Neural cell (in vitro differentiated cells): ENCODE measurements at regions not wholly inside any gene's neighbourhood (a gene's known extent, or its start where the extent isn't known, plus 50 kb on each side); places are given as distances from the start of the nearest gene placed in this dataset.

Experiments used
- H2AFZ ChIP-seq: fragments of 200-600, 300-800 bp; sonication (generic), shearing (Covaris generic); 2 replicates; pipeline ENCODE4 v1.6.0; 2014; ENCODE audit warnings: low read depth, mild to moderate bottlenecking, antibody characterized with exemption, low read length, moderate library complexity
- H3F3A ChIP-seq: fragments of 200-600 bp; shearing (Covaris generic); 2 replicates; pipeline ENCODE4 v1.6.1; 2016; ENCODE audit warnings: mild to moderate bottlenecking, moderate library complexity, mixed read lengths, antibody characterized with exemption, low read length; ENCODE audit not compliant: insufficient read depth, poor library complexity, severe bottlenecking
- H3K27ac ChIP-seq: fragments of 200-600, 300-800 bp; sonication (generic), shearing (Covaris generic); 2 replicates; pipeline ENCODE4 v1.5.1; 2014; ENCODE audit warnings: mild to moderate bottlenecking, low read length, moderate library complexity
- H3K27me3 ChIP-seq: fragments of 300-800, 200-600 bp; sonication (generic), shearing (Covaris generic); 2 replicates; pipeline ENCODE4 v1.6.0; 2014; ENCODE audit warnings: mild to moderate bottlenecking, low read depth, low read length, moderate library complexity; ENCODE audit not compliant: insufficient read depth
- H3K36me3 ChIP-seq: fragments of 300-800, 200-600 bp; sonication (generic), shearing (Covaris generic); 2 replicates; pipeline ENCODE4 v1.5.1; 2014; ENCODE audit warnings: mild to moderate bottlenecking, antibody characterized with exemption, low read length, moderate library complexity; ENCODE audit not compliant: insufficient read depth
- H3K4me2 ChIP-seq: fragments of 300-800, 200-600 bp; sonication (generic), shearing (Covaris generic); 2 replicates; pipeline ENCODE4 v1.6.0; 2014; ENCODE audit warnings: mild to moderate bottlenecking, low read length
- H3K4me3 ChIP-seq: fragments of 300-800, 200-600 bp; sonication (generic), shearing (Covaris generic); 2 replicates; pipeline ENCODE4 v1.5.1; 2014; ENCODE audit warnings: mild to moderate bottlenecking, low read length, moderate library complexity
- H3K79me2 ChIP-seq: fragments of 200-600 bp; shearing (Covaris generic); replicated peaks from 2 replicates; pipeline ENCODE4 v1.6.0; 2014; ENCODE audit warnings: mild to moderate bottlenecking, low read length, moderate library complexity; ENCODE audit not compliant: insufficient read depth
- H3K9ac ChIP-seq: fragments of 300-800, 200-600 bp; sonication (generic), shearing (Covaris generic); 2 replicates; pipeline ENCODE4 v1.6.1; 2016; ENCODE audit warnings: mild to moderate bottlenecking, low read length, mixed read lengths
- H3K9me2 ChIP-seq: fragments of 200-600 bp; shearing (Covaris generic); 2 replicates; pipeline ENCODE4 v1.6.1; 2016; ENCODE audit warnings: mild to moderate bottlenecking, low read length, mixed read lengths; ENCODE audit not compliant: insufficient read depth
- H3K9me3 ChIP-seq: fragments of 200-600, 300-800 bp; sonication (generic), shearing (Covaris generic); 2 replicates; pipeline ENCODE4 v1.6.1; 2016; ENCODE audit warnings: mild to moderate bottlenecking, mixed run types, low read length, moderate library complexity, mixed read lengths
- H4K20me1 ChIP-seq: fragments of 200-600 bp; shearing (Covaris generic); 2 replicates; pipeline ENCODE4 v1.6.1; 2016; ENCODE audit warnings: mild to moderate bottlenecking, mixed run types; ENCODE audit not compliant: insufficient read depth
- CTCF ChIP-seq: fragments of 450-650 bp; IDR thresholded peaks from 2 replicates; pipeline ENCODE4 v1.5.1; 2014; ENCODE audit warnings: antibody characterized with exemption, mild to moderate bottlenecking, moderate library complexity; ENCODE audit not compliant: poor library complexity, severe bottlenecking
- EP300 ChIP-seq: fragments of 450-650 bp; conservative IDR thresholded peaks from 2 replicates; pipeline ENCODE4 v1.6.1; 2014; ENCODE audit warnings: antibody characterized with exemption, mild to moderate bottlenecking, moderate library complexity; ENCODE audit not compliant: poor library complexity, severe bottlenecking
- EZH2 ChIP-seq: fragments of 200-600, 300-800 bp; shearing (Covaris generic), sonication (generic); IDR thresholded peaks from 2 replicates; pipeline ENCODE4 v1.6.1; 2014; ENCODE audit warnings: antibody characterized with exemption, low read length, borderline replicate concordance, mild to moderate bottlenecking; ENCODE audit not compliant: insufficient read depth, poor library complexity, severe bottlenecking
- MXI1 ChIP-seq: fragments of 450-650 bp; conservative IDR thresholded peaks from 2 replicates; pipeline ENCODE4 v1.6.1; 2014; ENCODE audit warnings: antibody characterized with exemption, mild to moderate bottlenecking; ENCODE audit not compliant: poor library complexity, severe bottlenecking
- POLR2AphosphoS5 ChIP-seq: IDR thresholded peaks from 2 replicates; pipeline ENCODE4 v1.6.1; 2012
- RAD21 ChIP-seq: fragments of 450-650 bp; conservative IDR thresholded peaks from 2 replicates; pipeline ENCODE4 v1.6.1; 2014; ENCODE audit warnings: antibody characterized with exemption, mild to moderate bottlenecking, moderate library complexity
- REST ChIP-seq: IDR thresholded peaks from 2 replicates; pipeline ENCODE4 v1.6.1; 2012; ENCODE audit warnings: borderline replicate concordance
- SMC3 ChIP-seq: fragments of 450-650 bp; conservative IDR thresholded peaks from 2 replicates; pipeline ENCODE4 v1.6.1; 2014; ENCODE audit warnings: antibody characterized with exemption, mild to moderate bottlenecking, moderate library complexity; ENCODE audit not compliant: poor library complexity
- TAF1 ChIP-seq: IDR thresholded peaks from 2 replicates; pipeline ENCODE4 v1.6.1; 2012; ENCODE audit warnings: low read depth

- no peaks in the 10 kb centered on the region for H3K36me3 ChIP-seq
- no peak overlapping the region for H2AFZ ChIP-seq
- TF ChIP-seq POLR2AphosphoS5 (no peak), CTCF (no peak), MXI1 (no peak), RAD21 (no peak), TAF1 (no peak), EP300 (no peak), REST (no peak), SMC3 (no peak), EZH2 (no peak)
- H3F3A ChIP-seq, result no peaks in the 10 kb centered on the region
- H3K27ac ChIP-seq, result no peak overlapping the region
- H3K9me2 ChIP-seq, result no peaks in the 10 kb centered on the region
- H3K27me3 ChIP-seq, result no peaks in the 10 kb centered on the region
- no peaks in the 10 kb centered on the region for H3K79me2 ChIP-seq
- H3K9me3 ChIP-seq, result no peaks in the 10 kb centered on the region
- no peak overlapping the region for H3K4me3 ChIP-seq
- no peak overlapping the region for H3K4me2 ChIP-seq
- H4K20me1 ChIP-seq, result no peaks in the 10 kb centered on the region
- no peak overlapping the region for H3K9ac ChIP-seq
Observed at GRCh38 chr20:47878601-47879027, 93.3 kb upstream of the SULF2 start.

GRCh38 chr20:47876311-47877088 is 91.2 kb upstream of the SULF2 start:
- Histone ChIP-seq H3K79me2 (no peaks in the 10 kb centered on the region), H2AFZ (no peak overlapping the region), H3F3A (no peaks in the 10 kb centered on the region), H4K20me1 (no peaks in the 10 kb centered on the region), H3K27ac (peak overlapping the region; percentile 22), H3K4me2 (no peak overlapping the region), H3K27me3 (no peaks in the 10 kb centered on the region), H3K4me3 (peak overlapping the region; percentile 41), H3K9me3 (no peaks in the 10 kb centered on the region), H3K9ac (no peak overlapping the region), H3K36me3 (no peaks in the 10 kb centered on the region), H3K9me2 (no peaks in the 10 kb centered on the region)
- TF ChIP-seq EP300 (peak; percentile 59), SMC3 (no peak)
